ENCODE measurements at regions not wholly inside any gene's neighbourhood (a gene's known extent, or its start where the extent isn't known, plus 50 kb on each side); places are given as distances from the start of the nearest gene placed in this dataset.

GRCh38 chr17:14873996-14874395 lies 391.1 kb downstream of the PMP22 start:
- no peak for DNase-seq

- no peak for DNase-seq
Observed at GRCh38 chr17:14873540-14873939, 391.6 kb downstream of the PMP22 start.

GRCh38 chr17:14871921-14872320 lies 393.2 kb downstream of the PMP22 start:
- no peak for DNase-seq

- DNase-seq, result no peak
Observed at GRCh38 chr17:14866266-14866665, 398.9 kb downstream of the PMP22 start.

- no peak for DNase-seq
Observed at GRCh38 chr17:14864127-14864526, 401.0 kb downstream of the PMP22 start.

- no peak for DNase-seq
Observed at GRCh38 chr17:14859542-14859941, 405.6 kb downstream of the PMP22 start.

GRCh38 chr17:14856176-14856575 lies 408.9 kb downstream of the PMP22 start:
- DNase-seq, result no peak

- DNase-seq, result no peak
Observed at GRCh38 chr17:14854691-14855090, 410.4 kb downstream of the PMP22 start.

- no peak for DNase-seq
Observed at GRCh38 chr17:14845591-14846281, 419.4 kb downstream of the PMP22 start.

GRCh38 chr17:14843086-14843795 lies 421.9 kb downstream of the PMP22 start:
- no peak for DNase-seq

GRCh38 chr17:14840616-14841231 lies 424.4 kb downstream of the PMP22 start:
- no peak for DNase-seq

- no peak for DNase-seq
Observed at GRCh38 chr17:14838567-14838966, 426.6 kb downstream of the PMP22 start.

GRCh38 chr17:14833201-14833785 lies 431.8 kb downstream of the PMP22 start:
- no peak for DNase-seq

GRCh38 chr17:14831491-14831890 lies 433.6 kb downstream of the PMP22 start:
- DNase-seq, result no peak

- DNase-seq, result no peak
Observed at GRCh38 chr17:14827396-14827919, 437.7 kb downstream of the PMP22 start.

GRCh38 chr17:14826358-14826757 lies 438.8 kb downstream of the PMP22 start:
- no peak for DNase-seq

- DNase-seq, result no peak
Observed at GRCh38 chr17:14818469-14818868, 446.7 kb downstream of the PMP22 start.

- DNase-seq, result no peak
Observed at GRCh38 chr17:14815079-14815478, 450.0 kb downstream of the PMP22 start.

GRCh38 chr17:14813649-14814370 lies 451.3 kb downstream of the PMP22 start:
- DNase-seq, result peak; percentile 20 to 27

GRCh38 chr17:14808425-14808824 lies 456.7 kb downstream of the PMP22 start:
- no peak for DNase-seq

- DNase-seq, result no peak
Observed at GRCh38 chr17:14805348-14805747, 459.8 kb downstream of the PMP22 start.

GRCh38 chr17:14803826-14804225 lies 461.3 kb downstream of the PMP22 start:
- DNase-seq, result no peak

GRCh38 chr17:14797801-14798200 lies 467.3 kb downstream of the PMP22 start:
- DNase-seq, result no peak

All from activated T-cell treated with anti-CD3 and anti-CD28 coated beads, Interleukin-2, amount 50 U/mL, for 48 hours (primary cell).